ENCODE measurements at regions not wholly inside any gene's neighbourhood (a gene's known extent, or its start where the extent isn't known, plus 50 kb on each side); places are given as distances from the start of the nearest gene placed in this dataset.

- in situ Hi-C loops (cut with MboI; ENCODE audit: low sequenced_read_pairs): no loop called here
Measured at GRCh38 chr3:80113331-80113730, 345.5 kb upstream of the ROBO1 start.

GRCh38 chr3:80099559-80100066 is 331.8 kb upstream of the ROBO1 start:
- in situ Hi-C loops (cut with MboI; ENCODE audit: low sequenced_read_pairs): no loop called here

GRCh38 chr3:80097674-80098073 is 329.9 kb upstream of the ROBO1 start:
- in situ Hi-C loops (cut with MboI; ENCODE audit: low sequenced_read_pairs): no loop called here

GRCh38 chr3:80096909-80097308 is 329.1 kb upstream of the ROBO1 start:
- in situ Hi-C loops (cut with MboI; ENCODE audit: low sequenced_read_pairs): no loop called here

GRCh38 chr3:80094589-80094988 is 326.8 kb upstream of the ROBO1 start:
- in situ Hi-C loops (cut with MboI; ENCODE audit: low sequenced_read_pairs): no loop called here

GRCh38 chr3:80087767-80088166 is 320.0 kb upstream of the ROBO1 start:
- in situ Hi-C loops (cut with MboI; ENCODE audit: low sequenced_read_pairs): no loop called here

- in situ Hi-C loops (cut with MboI; ENCODE audit: low sequenced_read_pairs): no loop called here
Measured at GRCh38 chr3:80086426-80086825, 318.6 kb upstream of the ROBO1 start.

- in situ Hi-C loops (cut with MboI; ENCODE audit: low sequenced_read_pairs): no loop called here
Measured at GRCh38 chr3:80079886-80080285, 312.1 kb upstream of the ROBO1 start.

- in situ Hi-C loops (cut with MboI; ENCODE audit: low sequenced_read_pairs): no loop called here
Measured at GRCh38 chr3:80068459-80068858, 300.7 kb upstream of the ROBO1 start.

- in situ Hi-C loops (cut with MboI; ENCODE audit: low sequenced_read_pairs): no loop called here
Measured at GRCh38 chr3:80063535-80063934, 295.7 kb upstream of the ROBO1 start.

GRCh38 chr3:80060664-80061063 is 292.9 kb upstream of the ROBO1 start:
- in situ Hi-C loops (cut with MboI; ENCODE audit: low sequenced_read_pairs): no loop called here

- in situ Hi-C loops (cut with MboI; ENCODE audit: low sequenced_read_pairs): no loop called here
Measured at GRCh38 chr3:80055306-80055705, 287.5 kb upstream of the ROBO1 start.

- in situ Hi-C loops (cut with MboI; ENCODE audit: low sequenced_read_pairs): no loop called here
Measured at GRCh38 chr3:80052271-80052670, 284.5 kb upstream of the ROBO1 start.

- in situ Hi-C loops (cut with MboI; ENCODE audit: low sequenced_read_pairs): no loop called here
Measured at GRCh38 chr3:80051602-80051962, 283.8 kb upstream of the ROBO1 start.

GRCh38 chr3:80050826-80051601 is 283.2 kb upstream of the ROBO1 start:
- in situ Hi-C loops (cut with MboI; ENCODE audit: low sequenced_read_pairs): no loop called here

GRCh38 chr3:80043226-80043625 is 275.4 kb upstream of the ROBO1 start:
- in situ Hi-C loops (cut with MboI; ENCODE audit: low sequenced_read_pairs): no loop called here

- in situ Hi-C loops (cut with MboI; ENCODE audit: low sequenced_read_pairs): no loop called here
Measured at GRCh38 chr3:80040067-80040466, 272.3 kb upstream of the ROBO1 start.

- in situ Hi-C loops (cut with MboI; ENCODE audit: low sequenced_read_pairs): no loop called here
Measured at GRCh38 chr3:80036176-80036575, 268.4 kb upstream of the ROBO1 start.

GRCh38 chr3:80035021-80035420 is 267.2 kb upstream of the ROBO1 start:
- in situ Hi-C loops (cut with MboI; ENCODE audit: low sequenced_read_pairs): no loop called here

GRCh38 chr3:80023010-80023409 is 255.2 kb upstream of the ROBO1 start:
- in situ Hi-C loops (cut with MboI; ENCODE audit: low sequenced_read_pairs): no loop called here

- in situ Hi-C loops (cut with MboI; ENCODE audit: low sequenced_read_pairs): no loop called here
Measured at GRCh38 chr3:80018375-80018774, 250.6 kb upstream of the ROBO1 start.

GRCh38 chr3:80017369-80017768 is 249.6 kb upstream of the ROBO1 start:
- in situ Hi-C loops (cut with MboI; ENCODE audit: low sequenced_read_pairs): no loop called here

GRCh38 chr3:80014576-80014975 is 246.8 kb upstream of the ROBO1 start:
- in situ Hi-C loops (cut with MboI; ENCODE audit: low sequenced_read_pairs): no loop called here
